Jurkat, Clone E6-1 (cell line): ENCODE measurements at regions not wholly inside any gene's neighbourhood (a gene's known extent, or its start where the extent isn't known, plus 50 kb on each side); places are given as distances from the start of the nearest gene placed in this dataset.
"Not testable (repeated sequence)": the region's sequence is repeated elsewhere in the genome, so short reads cannot be mapped to it uniquely, and the experiment has no call there.

Experiments
- DNase-seq: peaks from one replicate; pipeline ENCODE4 v3.0.0-alpha.2; 2011; ENCODE audit warnings: low read depth, low spot score
- H3K4me3 ChIP-seq: 2 replicates; pipeline ENCODE4 v1.5.1; 2011; ENCODE audit warnings: mild to moderate bottlenecking, low read length, control low read depth, moderate library complexity

DNA sequence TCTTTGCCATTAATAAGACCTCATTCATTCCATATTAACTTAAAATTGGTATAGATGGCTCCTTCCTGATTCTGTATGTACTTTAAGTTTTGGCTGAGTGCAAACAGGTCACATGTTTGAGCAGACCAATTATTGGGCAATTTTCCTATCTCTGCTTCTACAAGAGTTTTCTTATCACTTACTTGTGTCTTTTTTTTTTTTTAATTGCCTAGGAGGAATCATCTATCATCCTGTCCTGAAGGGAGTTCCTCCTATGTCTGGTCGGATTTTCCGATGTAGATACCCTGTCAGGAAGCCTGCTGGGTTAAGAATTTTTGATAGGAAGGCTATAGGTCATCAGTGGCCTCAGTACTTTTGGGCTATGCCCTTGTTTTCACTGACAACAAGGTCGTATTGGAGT, 268.0 kb downstream of the RPS4Y2 start:
- DNase-seq, result no peak

GRCh38 chrY:21028506-21028905, 272.6 kb downstream of the RPS4Y2 start:
- no peak overlapping the region for H3K4me3 ChIP-seq
- no peak for DNase-seq

More for the DNA sequence above, 268.0 kb downstream of the RPS4Y2 start:
- no peak overlapping the region for H3K4me3 ChIP-seq

GRCh38 chrY:21033363-21033762, 277.5 kb downstream of the RPS4Y2 start:
- DNase-seq, result no peak
- H3K4me3 ChIP-seq, result no peak overlapping the region

GRCh38 chrY:21034151-21035061, 278.5 kb downstream of the RPS4Y2 start:
- DNase-seq, result peak; percentile 26
- no peak overlapping the region for H3K4me3 ChIP-seq

DNA sequence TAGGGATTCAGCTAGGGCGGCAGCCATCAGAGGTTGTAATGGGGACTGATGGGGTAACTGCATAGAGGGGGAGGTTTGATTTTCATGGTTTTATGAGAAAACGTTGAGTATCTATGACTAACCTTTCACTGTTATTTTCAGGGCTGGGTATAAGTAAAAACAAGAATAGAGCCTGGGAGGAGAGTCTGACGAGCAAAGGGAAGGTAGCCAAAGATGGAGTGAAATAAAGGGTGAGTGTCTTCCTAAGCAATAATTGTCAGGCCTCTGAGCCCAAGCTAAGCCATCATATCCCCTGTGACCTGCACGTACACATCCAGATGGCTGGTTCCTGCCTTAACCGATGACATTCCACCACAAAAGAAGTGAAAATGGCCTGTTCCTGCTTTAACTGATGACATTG, 281.5 kb downstream of the RPS4Y2 start:
- not testable (repeated sequence) for DNase-seq, H3K4me3 ChIP-seq

GRCh38 chrY:21039811-21040210, 283.9 kb downstream of the RPS4Y2 start:
- no peak for DNase-seq
- no peak overlapping the region for H3K4me3 ChIP-seq

- DNase-seq, result not testable (repeated sequence)
Observed at GRCh38 chrY:21040711-21041110, 284.8 kb downstream of the RPS4Y2 start.

GRCh38 chrY:21073079-21073478, 317.2 kb downstream of the RPS4Y2 start:
- DNase-seq, result no peak
- H3K4me3 ChIP-seq, result no peak overlapping the region

More at GRCh38 chrY:21040711-21041110, 284.8 kb downstream of the RPS4Y2 start:
- H3K4me3 ChIP-seq, result not testable (repeated sequence)

GRCh38 chrY:21073641-21074260, 317.8 kb downstream of the RPS4Y2 start:
- DNase-seq, result no peak
- H3K4me3 ChIP-seq, result no peak overlapping the region

- no peak for DNase-seq
- H3K4me3 ChIP-seq, result no peak overlapping the region
Observed at GRCh38 chrY:21075658-21076057, 319.8 kb downstream of the RPS4Y2 start.

DNA sequence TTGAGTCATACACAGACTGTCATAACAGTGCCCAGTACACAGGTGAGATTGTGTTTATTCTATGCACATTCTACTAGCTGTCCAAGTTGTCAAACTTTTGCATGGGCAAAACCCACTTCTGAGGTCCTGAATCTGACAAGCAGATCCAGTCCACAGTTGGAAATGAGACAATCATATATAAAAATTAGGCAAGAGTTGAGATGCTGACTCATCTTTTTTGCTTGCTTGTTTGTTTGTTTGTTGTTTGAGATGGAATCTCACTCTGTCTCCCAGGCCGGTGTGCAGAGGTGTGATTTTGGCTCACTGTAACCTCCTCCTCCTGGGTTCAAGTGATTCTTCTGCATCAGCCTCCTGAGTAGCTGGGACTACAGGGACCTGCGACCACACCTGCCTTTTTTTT, 323.8 kb downstream of the RPS4Y2 start:
- no peak overlapping the region for H3K4me3 ChIP-seq
- no peak for DNase-seq

DNA sequence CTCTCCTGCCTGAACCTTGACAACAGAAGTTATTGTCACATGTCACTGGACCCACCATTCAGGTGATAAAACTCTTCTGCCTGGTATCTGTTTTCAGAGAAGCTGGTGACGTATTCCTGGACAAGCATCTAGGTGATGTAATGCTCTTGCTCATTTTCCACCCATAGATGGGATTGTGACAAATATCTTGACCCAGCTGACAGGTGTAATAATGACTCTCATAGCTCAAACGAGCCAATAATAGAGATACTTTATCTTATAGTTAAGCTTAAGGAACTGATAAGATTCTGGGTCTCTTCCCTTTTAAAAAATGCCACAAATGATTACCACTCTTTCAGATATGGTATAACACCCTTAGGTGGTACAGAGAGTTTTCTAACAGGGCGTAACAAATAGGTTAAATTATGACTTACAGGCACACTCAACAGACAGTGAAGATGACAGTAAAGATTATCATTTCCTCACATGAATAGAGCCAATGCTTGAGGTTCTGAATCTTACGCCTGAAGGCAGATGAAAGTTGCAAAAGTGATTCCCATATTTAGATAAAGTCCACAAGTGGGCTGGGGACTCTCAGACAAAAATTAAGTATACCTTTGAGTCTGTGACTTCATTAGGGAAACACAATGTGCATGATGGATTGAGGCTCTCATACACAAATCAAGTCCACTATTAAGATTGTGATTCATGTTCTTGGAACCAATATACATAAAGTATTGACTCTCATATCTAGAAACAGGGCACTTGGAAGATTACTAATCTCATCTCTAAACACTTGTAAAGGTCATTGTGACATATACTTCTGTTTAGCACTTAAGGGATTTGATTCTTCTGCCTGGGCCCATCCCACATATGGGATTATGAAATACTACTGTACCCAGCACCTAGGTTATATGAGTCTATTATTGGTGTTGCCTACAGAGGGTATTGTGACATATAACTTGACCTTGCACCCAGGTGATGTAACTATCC, 326.0 kb downstream of the RPS4Y2 start:
- no peak overlapping the region for H3K4me3 ChIP-seq
- no peak for DNase-seq

DNA sequence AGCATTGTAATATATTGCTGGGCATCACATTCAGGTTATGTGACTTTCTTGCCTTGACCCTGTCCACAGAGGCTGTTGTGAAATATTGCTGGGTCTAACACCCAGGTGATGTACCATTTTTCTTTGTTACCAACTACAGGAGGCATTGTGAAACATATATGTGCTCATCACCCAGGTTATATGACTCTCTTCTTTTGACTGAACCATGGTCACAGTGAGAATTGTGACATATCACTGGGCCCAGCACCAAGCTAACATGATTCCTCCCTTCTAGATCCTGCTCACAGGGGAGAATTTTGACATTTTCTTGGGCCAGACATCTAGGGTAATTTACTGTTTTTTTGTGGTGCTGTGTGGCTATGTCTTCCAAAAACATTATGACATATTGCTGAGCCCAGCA, 326.7 kb downstream of the RPS4Y2 start:
- DNase-seq, result no peak
- H3K4me3 ChIP-seq, result no peak overlapping the region

- H3K4me3 ChIP-seq, result no peak overlapping the region
- peak; percentile 10 for DNase-seq
Observed at GRCh38 chrY:21091909-21092308, 336.0 kb downstream of the RPS4Y2 start.

GRCh38 chrY:21102507-21102906, 346.6 kb downstream of the RPS4Y2 start:
- DNase-seq, result no peak
- no peak overlapping the region for H3K4me3 ChIP-seq

- no peak overlapping the region for H3K4me3 ChIP-seq
- no peak for DNase-seq
Observed at GRCh38 chrY:21103885-21104284, 348.0 kb downstream of the RPS4Y2 start.

DNA sequence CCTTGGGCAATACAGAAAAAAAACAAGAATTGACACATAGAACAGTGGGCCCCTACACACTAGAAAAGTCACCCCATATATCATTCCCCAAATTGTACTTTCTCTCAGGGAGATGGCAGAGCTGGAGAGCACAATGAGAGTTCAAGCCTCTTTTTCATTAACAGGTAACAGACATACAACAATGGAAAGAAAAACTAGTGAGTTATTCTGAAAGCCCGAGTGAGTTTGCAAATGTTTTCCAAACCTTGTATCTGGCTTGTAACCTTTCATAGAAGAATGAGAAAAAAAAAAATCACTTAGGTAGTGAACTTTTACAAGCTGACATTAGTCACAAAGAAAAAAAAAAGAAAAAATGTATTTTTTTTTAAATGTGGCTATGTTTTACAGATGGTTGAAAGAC, 349.6 kb downstream of the RPS4Y2 start:
- no peak overlapping the region for H3K4me3 ChIP-seq
- DNase-seq, result no peak

GRCh38 chrY:21111313-21111712, 355.4 kb downstream of the RPS4Y2 start:
- no peak for DNase-seq
- H3K4me3 ChIP-seq, result no peak overlapping the region

DNA sequence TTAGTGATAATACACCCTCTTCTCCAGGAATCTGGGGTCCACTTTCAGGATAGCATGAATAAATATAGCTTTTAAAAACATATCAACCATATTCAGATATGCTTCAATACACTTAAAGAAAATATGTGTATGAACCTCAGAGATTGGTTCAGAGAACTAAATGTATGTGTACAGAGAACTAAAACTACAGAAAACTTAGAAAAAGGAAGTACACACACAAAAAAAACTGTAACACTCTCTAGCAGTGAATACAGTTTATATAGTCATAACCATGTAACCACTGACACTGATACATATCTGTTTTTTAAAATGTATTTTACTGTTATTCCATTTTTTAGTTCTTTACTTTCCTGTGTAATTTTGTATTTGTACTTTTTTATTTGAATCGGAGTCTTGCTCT, 365.2 kb downstream of the RPS4Y2 start:
- no peak overlapping the region for H3K4me3 ChIP-seq
- no peak for DNase-seq
